HEK293 (cell line): ENCODE measurements at regions not wholly inside any gene's neighbourhood (a gene's known extent, or its start where the extent isn't known, plus 50 kb on each side); places are given as distances from the start of the nearest gene placed in this dataset.

Experiments used
- CTCF ChIA-PET: fragments of 350-600 bp; formaldehyde crosslinking; extraction: SDS; loops from one replicate; lab custom pipeline; 2021; ENCODE audit warnings: antibody characterized with exemption; lab: Yijun Ruan, JAX
- POLR2A ChIA-PET: fragments of 300-600 bp; formaldehyde crosslinking; extraction: SDS; loops from one replicate; lab custom pipeline; 2020; ENCODE audit warnings: antibody characterized with exemption, inconsistent platforms; lab: Yijun Ruan, JAX
- H3K27ac ChIP-seq: fragments of 200-500 bp; sonication (Bioruptor generic); 2 replicates; pipeline ENCODE4 v1.5.1; 2014; ENCODE audit warnings: low read depth, low read length, control low read depth, inconsistent platforms; ENCODE audit errors: extremely low read depth
- H3K36me3 ChIP-seq, 2 experiments: fragments of 200-500 bp in 1 of 2; sonication (Bioruptor generic) in 1 of 2; 1 replicate in 1 of 2; 2 replicates in 1 of 2; pipeline ENCODE4 v1.5.1; 2014 to 2017; ENCODE audit warnings: inconsistent platforms in 2 of 2, low read length in 2 of 2; ENCODE audit not compliant: control insufficient read depth in 2 of 2, insufficient read depth in 1 of 2
- H3K4me1 ChIP-seq: fragments of 200-500 bp; sonication (Bioruptor generic); 2 replicates; pipeline ENCODE4 v1.5.1; 2014; ENCODE audit warnings: mild to moderate bottlenecking, low read length, inconsistent platforms; ENCODE audit not compliant: control insufficient read depth, insufficient read depth
- H3K4me3 ChIP-seq: 2 replicates; pipeline ENCODE4 v1.5.1; 2011; ENCODE audit warnings: low read depth, mild to moderate bottlenecking, control low read depth, low read length, moderate library complexity
- H3K9me3 ChIP-seq: fragments of 200-500 bp; sonication (Bioruptor generic); 2 replicates; pipeline ENCODE4 v1.5.1; 2014; ENCODE audit warnings: low read depth, low read length, inconsistent platforms; ENCODE audit not compliant: control insufficient read depth, insufficient read depth
- ATF2 ChIP-seq: fragments of 450-650 bp; formaldehyde crosslinking; IDR thresholded peaks from 2 replicates; pipeline ENCODE4 v1.5.1; 2016; ENCODE audit warnings: missing biosample characterization, missing genetic modification characterization, low read depth
- BCL11A ChIP-seq: fragments of 450-650 bp; formaldehyde crosslinking; IDR thresholded peaks from 2 replicates; pipeline ENCODE4 v1.5.1; 2016; ENCODE audit warnings: low read depth, missing biosample characterization, missing genetic modification characterization
- FEZF1 ChIP-seq: fragments of 450-650 bp; formaldehyde crosslinking; IDR thresholded peaks from 2 replicates; pipeline ENCODE4 v1.5.1; 2016; ENCODE audit warnings: missing biosample characterization, missing genetic modification characterization
- GLIS2 ChIP-seq: fragments of 450-650 bp; formaldehyde crosslinking; IDR thresholded peaks from 2 replicates; pipeline ENCODE4 v1.5.1; 2016; ENCODE audit warnings: missing biosample characterization, missing genetic modification characterization
- KLF10 ChIP-seq: fragments of 450-650 bp; IDR thresholded peaks from 2 replicates; pipeline ENCODE4 v1.5.1; 2018; ENCODE audit warnings: missing biosample characterization, mild to moderate bottlenecking, missing genetic modification characterization
- KLF7 ChIP-seq: fragments of 450-650 bp; formaldehyde crosslinking; IDR thresholded peaks from 2 replicates; pipeline ENCODE4 v1.5.1; 2016; ENCODE audit warnings: missing biosample characterization, missing genetic modification characterization, borderline replicate concordance
- MEIS1 ChIP-seq: sonication (generic); formaldehyde crosslinking; IDR thresholded peaks from 2 replicates; pipeline ENCODE4 v1.8.1; 2022; ENCODE audit warnings: missing genetic modification reagents, mild to moderate bottlenecking, borderline replicate concordance
- OSR2 ChIP-seq: fragments of 450-650 bp; formaldehyde crosslinking; IDR thresholded peaks from 2 replicates; pipeline ENCODE4 v1.5.1; 2016; ENCODE audit warnings: missing biosample characterization, missing genetic modification characterization
- REPIN1 ChIP-seq: fragments of 450-650 bp; formaldehyde crosslinking; IDR thresholded peaks from 2 replicates; pipeline ENCODE4 v1.5.1; 2017; ENCODE audit warnings: missing biosample characterization, missing genetic modification characterization, low read depth
- ZBTB48 ChIP-seq: fragments of 450-650 bp; formaldehyde crosslinking; IDR thresholded peaks from 2 replicates; pipeline ENCODE4 v1.5.1; 2016; ENCODE audit warnings: missing biosample characterization, missing genetic modification characterization
- ZBTB49 ChIP-seq: fragments of 450-650 bp; formaldehyde crosslinking; IDR thresholded peaks from 2 replicates; pipeline ENCODE4 v1.5.1; 2016; ENCODE audit warnings: missing biosample characterization, missing genetic modification characterization, low read depth
- ZFP3 ChIP-seq: fragments of 450-650 bp; formaldehyde crosslinking; IDR thresholded peaks from 2 replicates; pipeline ENCODE4 v1.5.1; 2016; ENCODE audit warnings: low read depth, missing biosample characterization, missing genetic modification characterization
- ZNF214 ChIP-seq: fragments of 450-650 bp; formaldehyde crosslinking; IDR thresholded peaks from 2 replicates; pipeline ENCODE4 v1.5.1; 2017; ENCODE audit warnings: missing biosample characterization, mild to moderate bottlenecking, missing genetic modification characterization, borderline replicate concordance
- ZNF239 ChIP-seq: fragments of 450-650 bp; formaldehyde crosslinking; IDR thresholded peaks from 2 replicates; pipeline ENCODE4 v1.5.1; 2016; ENCODE audit warnings: missing biosample characterization, missing genetic modification characterization
- ZNF292 ChIP-seq: fragments of 450-650 bp; formaldehyde crosslinking; IDR thresholded peaks from 2 replicates; pipeline ENCODE4 v1.5.1; 2016; ENCODE audit warnings: low read depth, missing biosample characterization, missing genetic modification characterization, borderline replicate concordance
- ZNF324 ChIP-seq: fragments of 450-650 bp; formaldehyde crosslinking; IDR thresholded peaks from 2 replicates; pipeline ENCODE4 v1.5.1; 2016; ENCODE audit warnings: missing biosample characterization, missing genetic modification characterization
- ZNF341 ChIP-seq: fragments of 450-650 bp; formaldehyde crosslinking; IDR thresholded peaks from 2 replicates; pipeline ENCODE4; 2016; ENCODE audit warnings: low read depth, missing biosample characterization, missing genetic modification characterization
- ZNF398 ChIP-seq: fragments of 450-650 bp; formaldehyde crosslinking; IDR thresholded peaks from 2 replicates; pipeline ENCODE4 v1.5.1; 2017; ENCODE audit warnings: missing biosample characterization, missing genetic modification characterization
- ZNF404 ChIP-seq: fragments of 450-650 bp; formaldehyde crosslinking; IDR thresholded peaks from 2 replicates; pipeline ENCODE4 v1.5.1; 2017; ENCODE audit warnings: missing biosample characterization, missing genetic modification characterization
- ZNF473 ChIP-seq: fragments of 450-650 bp; formaldehyde crosslinking; IDR thresholded peaks from 2 replicates; pipeline ENCODE4 v1.5.1; 2017; ENCODE audit warnings: missing biosample characterization, missing genetic modification characterization
- ZNF48 ChIP-seq: fragments of 450-650 bp; formaldehyde crosslinking; IDR thresholded peaks from 2 replicates; pipeline ENCODE4 v1.5.1; 2016; ENCODE audit warnings: missing biosample characterization, missing genetic modification characterization
- ZNF544 ChIP-seq: fragments of 450-650 bp; formaldehyde crosslinking; IDR thresholded peaks from 2 replicates; pipeline ENCODE4 v1.5.0; 2017; ENCODE audit warnings: missing biosample characterization, missing genetic modification characterization
- ZNF558 ChIP-seq: fragments of 450-650 bp; formaldehyde crosslinking; IDR thresholded peaks from 2 replicates; pipeline ENCODE4 v1.5.1; 2016; ENCODE audit warnings: missing biosample characterization, missing genetic modification characterization
- ZNF645 ChIP-seq: fragments of 450-650 bp; formaldehyde crosslinking; IDR thresholded peaks from 2 replicates; pipeline ENCODE4; 2016; ENCODE audit warnings: missing biosample characterization, missing genetic modification characterization
- ZNF843 ChIP-seq: fragments of 450-650 bp; formaldehyde crosslinking; IDR thresholded peaks from 2 replicates; pipeline ENCODE4 v1.5.1; 2016; ENCODE audit warnings: missing biosample characterization, missing genetic modification characterization
- ZSCAN5A ChIP-seq: fragments of 450-650 bp; formaldehyde crosslinking; IDR thresholded peaks from 2 replicates; pipeline ENCODE4 v1.5.1; 2016; ENCODE audit warnings: missing biosample characterization, missing genetic modification characterization
- ZXDB ChIP-seq: fragments of 450-650 bp; formaldehyde crosslinking; IDR thresholded peaks from 2 replicates; pipeline ENCODE4 v1.5.1; 2016; ENCODE audit warnings: missing biosample characterization, missing genetic modification characterization

- TF ChIP-seq ZNF843 (tag by site-specific recombination), result no peak
- no peak for TF ChIP-seq ZXDB (tag by site-specific recombination)
- TF ChIP-seq ZNF292 (tag by site-specific recombination), result no peak
- no peak for TF ChIP-seq ZBTB49 (tag by site-specific recombination)
- no peak for TF ChIP-seq BCL11A (tag by site-specific recombination)
- TF ChIP-seq ZNF341 (tag by site-specific recombination), result no peak
These were observed 1089.1 kb upstream of the RAG2 start (continued) for GRCh38 chr11:37687130-37687529.

- POLR2A ChIA-PET, result no interaction called here
- H3K4me1 ChIP-seq, result no peaks in the 10 kb centered on the region
These were observed 1073.3 kb upstream of the RAG2 start for GRCh38 chr11:37671321-37671720.

GRCh38 chr11:37666960-37667359, 1068.9 kb upstream of the RAG2 start:
- ChIA-PET POLR2A (no interaction called here), CTCF (no interaction called here)
- H3K4me1 ChIP-seq, result no peaks in the 10 kb centered on the region
- no peak overlapping the region for H3K4me3 ChIP-seq
- no peaks in the 10 kb centered on the region for H3K36me3 ChIP-seq
- H3K27ac ChIP-seq, result no peak overlapping the region
- H3K9me3 ChIP-seq, result no peaks in the 10 kb centered on the region
- TF ChIP-seq ZNF398 (no peak), ZNF239 (tag by site-specific recombination) (no peak), ZNF214 (no peak), ZFP3 (tag by site-specific recombination) (no peak), ZNF645 (tag by site-specific recombination) (no peak), ZNF404 (tag by site-specific recombination) (no peak), OSR2 (tag by site-specific recombination) (no peak), ZNF558 (tag by site-specific recombination) (no peak), ZNF324 (no peak), KLF7 (tag by site-specific recombination) (no peak), GLIS2 (tag by site-specific recombination) (no peak), ZNF48 (no peak), FEZF1 (tag by site-specific recombination) (no peak)

More at GRCh38 chr11:37671321-37671720, 1073.3 kb upstream of the RAG2 start:
- no peak overlapping the region for H3K4me3 ChIP-seq
- no peaks in the 10 kb centered on the region for H3K36me3 ChIP-seq
- CTCF ChIA-PET, result interaction anchor here (0.6 kb wide), 1 partner anchor 283 kb away, joined by 3 read pairs; no protein-coding TSS in a partner anchor
- no peak for TF ChIP-seq ZNF473 (tag by site-specific recombination)
- no peak for TF ChIP-seq REPIN1 (tag by site-specific recombination)
- no peak for TF ChIP-seq ZSCAN5A (tag by site-specific recombination)
- no peak for TF ChIP-seq ZNF544
- no peak for TF ChIP-seq ZBTB48 (tag by site-specific recombination)
- no peak for TF ChIP-seq MEIS1
- no peak for TF ChIP-seq ATF2
- TF ChIP-seq KLF10 (tag by site-specific recombination), result no peak
- TF ChIP-seq, all 188 proteins: peak for 0
- no peaks in the 10 kb centered on the region for H3K9me3 ChIP-seq
- H3K27ac ChIP-seq, result no peak overlapping the region
